Keratinocyte (primary cell): ENCODE measurements at regions not wholly inside any gene's neighbourhood (a gene's known extent, or its start where the extent isn't known, plus 50 kb on each side); places are given as distances from the start of the nearest gene placed in this dataset.

Source experiments
- EZH2 ChIP-seq: IDR thresholded peaks from one replicate; pipeline ENCODE4 v1.6.1; 2012; ENCODE audit warnings: inconsistent platforms, mild to moderate bottlenecking, low read length, moderate library complexity
- TF ChIP-seq, protein P1 (sequence below), 3 experiments: IDR thresholded peaks in 1 of 3; conservative IDR thresholded peaks in 1 of 3; optimal IDR thresholded peaks in 1 of 3; 2 replicates in 2 of 3; 3 replicates in 1 of 3; pipeline versions ENCODE3 to v1.5.1; 2011; ENCODE audit warnings: low read length in 3 of 3, mild to moderate bottlenecking in 3 of 3, moderate library complexity in 2 of 3, control low read depth in 1 of 3, inconsistent platforms in 1 of 3; ENCODE audit not compliant: insufficient read depth in 2 of 3; ENCODE audit errors: extremely low read depth in 1 of 3

DNA sequence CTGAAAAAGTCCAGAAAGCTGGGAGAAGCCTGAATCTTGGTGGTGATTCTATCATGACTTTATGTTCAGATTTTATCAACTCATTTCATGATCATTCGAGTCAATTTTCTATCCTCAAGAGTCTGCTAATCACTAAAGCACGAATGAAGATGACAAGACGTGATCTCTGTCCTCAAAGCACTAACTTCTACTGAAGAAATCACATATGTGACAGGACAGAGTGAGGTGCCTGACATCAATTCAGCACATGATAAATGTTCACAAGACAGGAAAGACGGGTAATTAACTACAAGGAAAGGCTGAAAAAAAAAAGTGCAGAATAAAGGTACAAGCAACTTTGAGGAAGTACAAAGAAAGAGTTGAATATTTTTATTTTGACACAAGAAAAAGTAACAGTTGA, 487.1 kb downstream of the EFNB2 start:
- TF ChIP-seq, protein P1, sequence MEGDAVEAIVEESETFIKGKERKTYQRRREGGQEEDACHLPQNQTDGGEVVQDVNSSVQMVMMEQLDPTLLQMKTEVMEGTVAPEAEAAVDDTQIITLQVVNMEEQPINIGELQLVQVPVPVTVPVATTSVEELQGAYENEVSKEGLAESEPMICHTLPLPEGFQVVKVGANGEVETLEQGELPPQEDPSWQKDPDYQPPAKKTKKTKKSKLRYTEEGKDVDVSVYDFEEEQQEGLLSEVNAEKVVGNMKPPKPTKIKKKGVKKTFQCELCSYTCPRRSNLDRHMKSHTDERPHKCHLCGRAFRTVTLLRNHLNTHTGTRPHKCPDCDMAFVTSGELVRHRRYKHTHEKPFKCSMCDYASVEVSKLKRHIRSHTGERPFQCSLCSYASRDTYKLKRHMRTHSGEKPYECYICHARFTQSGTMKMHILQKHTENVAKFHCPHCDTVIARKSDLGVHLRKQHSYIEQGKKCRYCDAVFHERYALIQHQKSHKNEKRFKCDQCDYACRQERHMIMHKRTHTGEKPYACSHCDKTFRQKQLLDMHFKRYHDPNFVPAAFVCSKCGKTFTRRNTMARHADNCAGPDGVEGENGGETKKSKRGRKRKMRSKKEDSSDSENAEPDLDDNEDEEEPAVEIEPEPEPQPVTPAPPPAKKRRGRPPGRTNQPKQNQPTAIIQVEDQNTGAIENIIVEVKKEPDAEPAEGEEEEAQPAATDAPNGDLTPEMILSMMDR (optimal IDR thresholded peaks at IDR 0.05 in 1 of 3, IDR thresholded peaks at IDR 0.05 in 1 of 3, conservative IDR thresholded peaks at IDR 0.05 in 1 of 3; ENCODE audit: extremely low read depth in 1 of 3, insufficient read depth in 2 of 3, low read length in 3 of 3): no peak
- TF ChIP-seq EZH2: no peak
